Activated CD8-positive, alpha-beta memory T cell treated with anti-CD3 and anti-CD28 coated beads for 4 hours (primary cell): ENCODE measurements at regions not wholly inside any gene's neighbourhood (a gene's known extent, or its start where the extent isn't known, plus 50 kb on each side); places are given as distances from the start of the nearest gene placed in this dataset.

Experiments used
- DNase-seq, 2 donors: peaks; one replicate each; pipeline ENCODE4 v3.0.0-alpha.2; 2020; ENCODE audit warnings: low read depth in 2 of 2

- no peak for DNase-seq
Measured at GRCh38 chr1:59243550-59243949, 53.3 kb upstream of the FGGY start.

- no peak for DNase-seq
Measured at GRCh38 chr1:59243978-59244377, 52.9 kb upstream of the FGGY start.

- no peak for DNase-seq
Measured at GRCh38 chr1:59244891-59245290, 52.0 kb upstream of the FGGY start.
